GM23248 (cell line): ENCODE measurements at regions not wholly inside any gene's neighbourhood (a gene's known extent, or its start where the extent isn't known, plus 50 kb on each side); places are given as distances from the start of the nearest gene placed in this dataset.

Experiments used
- EZH2 ChIP-seq: fragments of 200-600 bp; sonication (generic); IDR thresholded peaks from 2 replicates; pipeline ENCODE4 v1.6.1; 2018; ENCODE audit warnings: antibody characterized with exemption, mild to moderate bottlenecking; ENCODE audit not compliant: insufficient read depth, poor library complexity, severe bottlenecking
- EZH2phosphoT487 ChIP-seq: fragments of 200-600 bp; sonication (generic); IDR thresholded peaks from 2 replicates; pipeline ENCODE4 v1.6.1; 2018; ENCODE audit warnings: antibody characterized with exemption, moderate library complexity, mild to moderate bottlenecking, low read depth; ENCODE audit not compliant: insufficient read depth

DNA sequence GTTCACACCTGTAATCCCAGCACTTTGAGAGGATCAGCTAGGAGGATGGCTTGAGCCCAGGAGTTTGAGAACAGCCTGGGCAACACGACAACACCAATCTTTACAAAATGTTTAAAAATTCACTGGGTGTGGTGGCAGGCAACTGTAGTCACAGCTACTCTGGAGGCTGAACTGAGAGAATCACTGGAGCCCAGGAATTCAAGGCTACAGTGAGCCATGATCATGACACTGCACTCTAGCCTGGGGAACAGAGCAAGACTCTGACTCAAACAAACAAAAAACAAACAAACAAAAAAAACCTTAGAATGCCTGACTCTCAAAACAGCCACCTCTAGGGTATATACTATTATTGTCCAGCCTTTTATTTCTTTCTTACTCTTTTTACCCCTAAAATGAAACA is 56.5 kb upstream of the PAPSS2 start:
- TF ChIP-seq EZH2: no peak
- TF ChIP-seq EZH2phosphoT487: no peak
